C4-2B (cell line): ENCODE measurements at regions not wholly inside any gene's neighbourhood (a gene's known extent, or its start where the extent isn't known, plus 50 kb on each side); places are given as distances from the start of the nearest gene placed in this dataset.

Experiments used
- CTCF ChIP-seq: fragments of 450-650 bp; conservative IDR thresholded peaks from 2 replicates; pipeline ENCODE4 v1.5.1; 2017; ENCODE audit warnings: mild to moderate bottlenecking
- ZFX ChIP-seq: fragments of 450-650 bp; IDR thresholded peaks from 2 replicates; pipeline ENCODE4 v1.6.1; 2017

- TF ChIP-seq ZFX (no peak), CTCF (no peak)
These were observed 63.7 kb downstream of the GPX5 start for GRCh38 chr6:28589234-28589956.
